Large intestine (tissue), 3 donors: ENCODE measurements at regions not wholly inside any gene's neighbourhood (a gene's known extent, or its start where the extent isn't known, plus 50 kb on each side); places are given as distances from the start of the nearest gene placed in this dataset.
A peak's percentile ranks its signal among the peaks of the same experiment; 100 is the strongest.
"Not testable (repeated sequence)": the region's sequence is repeated elsewhere in the genome, so short reads cannot be mapped to it uniquely, and the experiment has no call there.

Experiments
- DNase-seq, 2 donors: peaks; one replicate each; pipeline versions ENCODE4 v3.0.0 to v3.0.0-alpha.2; 2013
- H3K27ac ChIP-seq: one replicate; pipeline ENCODE4 v1.5.1; 2013; ENCODE audit warnings: low read length
- H3K27me3 ChIP-seq: 2 replicates; pipeline ENCODE4 v1.6.1; 2013; ENCODE audit warnings: low read length; ENCODE audit not compliant: control insufficient read depth, insufficient read depth
- H3K36me3 ChIP-seq: 2 replicates; pipeline ENCODE4 v1.6.1; 2013; ENCODE audit warnings: low read length; ENCODE audit not compliant: control insufficient read depth, insufficient read depth
- H3K4me1 ChIP-seq: one replicate; pipeline ENCODE4 v1.6.1; 2013; ENCODE audit warnings: low read length; ENCODE audit not compliant: control insufficient read depth, insufficient read depth
- H3K4me3 ChIP-seq: one replicate; pipeline ENCODE4 v1.5.1; 2013; ENCODE audit warnings: low read length
- H3K9me3 ChIP-seq: one replicate; pipeline ENCODE4 v1.6.1; 2013; ENCODE audit warnings: mild to moderate bottlenecking, low read depth, low read length, moderate library complexity; ENCODE audit not compliant: control insufficient read depth
- WGBS: methylation state at CpG from one replicate; pipeline ENCODE4 v1.1.5; 2013; ENCODE audit warnings: low lambda C conversion rate; ENCODE audit not compliant: insufficient coverage; 5-methylcytosine and 5-hydroxymethylcytosine counted together

- no peak for DNase-seq
- Histone ChIP-seq H3K27me3 (no peaks in the 10 kb centered on the region), H3K36me3 (no peaks in the 10 kb centered on the region), H3K27ac (no peak overlapping the region), H3K4me3 (no peak overlapping the region), H3K4me1 (peaks cover 2% of the 10 kb centered on the region), H3K9me3 (no peaks in the 10 kb centered on the region)
- 80% methylated on average over 1 of the region's 3 CpGs for WGBS
These were observed 229.0 kb downstream of the MREG start for GRCh38 chr2:215784371-215784783.

DNA sequence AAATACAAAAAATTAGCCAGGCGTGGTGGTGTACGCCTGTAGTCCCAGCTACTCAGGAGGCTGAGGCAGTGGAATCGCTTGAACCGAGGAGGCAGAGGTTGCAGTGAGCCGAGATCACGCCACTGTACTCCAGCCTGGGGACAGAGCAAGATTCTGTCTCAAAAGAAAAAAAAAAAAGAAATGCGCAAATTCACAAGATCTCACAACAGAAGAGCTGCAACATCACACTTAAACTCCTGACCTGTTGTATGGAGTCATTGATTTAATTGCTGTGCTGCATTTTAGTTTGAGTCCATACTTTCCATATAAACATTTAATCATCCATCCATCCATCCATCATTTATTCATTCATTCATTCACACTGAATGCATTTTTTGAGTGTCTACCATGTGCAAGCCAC, 229.7 kb downstream of the MREG start:
- WGBS: no CpG with 5 or more reads among the region's 7 CpGs
- H3K4me3 ChIP-seq, H3K9me3 ChIP-seq, H3K27me3 ChIP-seq, H3K4me1 ChIP-seq, H3K27ac ChIP-seq, DNase-seq, H3K36me3 ChIP-seq: not testable (repeated sequence)

- Histone ChIP-seq H3K9me3 (no peaks in the 10 kb centered on the region), H3K36me3 (no peaks in the 10 kb centered on the region), H3K27me3 (no peaks in the 10 kb centered on the region), H3K27ac (no peak overlapping the region), H3K4me3 (no peak overlapping the region), H3K4me1 (peaks cover 2% of the 10 kb centered on the region)
- no peak for DNase-seq
- WGBS: no CpG with 5 or more reads among the region's 2 CpGs
These were observed 230.4 kb downstream of the MREG start for GRCh38 chr2:215782965-215783364.

GRCh38 chr2:215782295-215782694, 231.1 kb downstream of the MREG start:
- Histone ChIP-seq H3K9me3 (no peaks in the 10 kb centered on the region), H3K27me3 (no peaks in the 10 kb centered on the region), H3K36me3 (no peaks in the 10 kb centered on the region), H3K4me1 (peaks cover 2% of the 10 kb centered on the region), H3K4me3 (no peak overlapping the region), H3K27ac (no peak overlapping the region)
- DNase-seq: no peak
- WGBS: no CpG with 5 or more reads among the region's 1 CpG

DNA sequence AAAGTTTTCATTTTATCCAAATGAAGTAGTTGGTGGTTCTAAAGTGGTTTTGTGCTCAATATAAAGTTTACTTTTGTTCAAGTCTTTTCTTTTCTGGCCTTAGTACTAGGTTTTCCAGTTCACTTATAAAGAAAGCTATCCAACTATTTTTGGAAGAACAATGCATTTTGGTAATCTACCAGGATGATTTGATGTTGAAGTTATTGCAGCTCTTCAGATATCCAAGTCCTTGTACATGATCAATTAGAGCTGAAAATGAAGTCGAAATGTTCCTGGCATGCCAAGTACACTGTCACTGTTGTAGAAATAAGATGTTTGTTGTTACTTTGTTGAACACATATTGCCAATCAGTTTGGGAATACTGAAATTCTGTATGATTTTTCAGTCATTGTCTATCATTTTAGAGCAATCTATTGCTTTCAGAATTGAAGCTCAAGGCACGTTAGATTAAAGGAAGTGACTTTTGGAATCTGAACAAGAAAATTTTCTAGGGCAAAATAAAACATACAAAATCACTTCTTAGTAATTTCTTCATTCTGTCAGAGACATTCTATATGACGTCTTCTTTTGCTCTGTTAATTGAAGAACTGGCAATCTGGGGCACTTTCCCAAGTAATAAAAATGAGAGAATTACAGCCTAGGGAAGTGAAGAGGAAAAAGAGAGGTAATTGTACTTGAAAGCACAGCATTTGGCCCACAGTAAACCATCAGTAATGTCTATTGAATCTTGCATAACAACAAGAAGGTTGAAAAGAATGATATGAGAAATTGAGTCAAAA, 232.3 kb downstream of the MREG start:
- DNase-seq: no peak
- Histone ChIP-seq H3K36me3 (no peaks in the 10 kb centered on the region), H3K9me3 (no peaks in the 10 kb centered on the region), H3K27me3 (no peaks in the 10 kb centered on the region), H3K4me1 (no peaks in the 10 kb centered on the region), H3K4me3 (no peak overlapping the region), H3K27ac (no peak overlapping the region)
- WGBS: 20% methylated on average over 1 of the region's 3 CpGs

GRCh38 chr2:215780313-215780712, 233.0 kb downstream of the MREG start:
- Histone ChIP-seq H3K4me3 (no peak overlapping the region), H3K27me3 (no peaks in the 10 kb centered on the region), H3K36me3 (no peaks in the 10 kb centered on the region), H3K27ac (no peak overlapping the region), H3K4me1 (no peaks in the 10 kb centered on the region), H3K9me3 (no peaks in the 10 kb centered on the region)
- no peak for DNase-seq
- 70% methylated on average over 4 of the region's 5 CpGs for WGBS

DNA sequence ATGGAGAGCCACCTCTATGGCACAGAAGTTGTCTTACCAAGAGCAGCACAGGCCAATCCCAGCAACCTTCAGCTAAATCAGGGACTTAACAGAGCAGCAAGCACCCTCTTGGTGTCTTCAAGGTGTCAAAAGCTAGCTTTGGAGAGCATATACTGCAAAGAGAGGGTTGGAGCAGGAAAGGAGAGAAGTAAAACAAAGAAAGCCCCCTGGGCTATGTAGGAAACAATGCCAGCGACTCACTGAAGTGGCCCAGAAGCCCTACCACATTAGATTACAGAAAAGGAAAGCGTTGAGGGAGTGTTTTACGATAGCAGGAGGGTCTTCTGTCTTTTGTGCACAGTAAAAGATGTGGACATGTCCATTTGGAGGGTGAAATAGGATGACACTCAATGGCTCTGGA, 233.4 kb downstream of the MREG start:
- Histone ChIP-seq H3K27me3 (no peaks in the 10 kb centered on the region), H3K36me3 (no peaks in the 10 kb centered on the region), H3K27ac (no peak overlapping the region), H3K9me3 (no peaks in the 10 kb centered on the region), H3K4me1 (no peaks in the 10 kb centered on the region), H3K4me3 (no peak overlapping the region)
- DNase-seq: no peak
- 92% methylated on average over 2 of the region's 3 CpGs for WGBS

- 64% methylated on average over 2 of the region's 7 CpGs for WGBS
- Histone ChIP-seq H3K27me3 (no peaks in the 10 kb centered on the region), H3K4me1 (peaks cover 6% of the 10 kb centered on the region), H3K36me3 (no peaks in the 10 kb centered on the region), H3K27ac (no peak overlapping the region), H3K4me3 (no peak overlapping the region), H3K9me3 (no peaks in the 10 kb centered on the region)
- no peak for DNase-seq
These were observed 235.8 kb downstream of the MREG start for GRCh38 chr2:215777465-215778044.

- WGBS: 75% methylated on average over 4 of the region's 4 CpGs
- DNase-seq: no peak
- Histone ChIP-seq H3K27me3 (no peaks in the 10 kb centered on the region), H3K36me3 (no peaks in the 10 kb centered on the region), H3K27ac (no peak overlapping the region), H3K4me3 (no peak overlapping the region), H3K4me1 (peaks cover 23% of the 10 kb centered on the region), H3K9me3 (no peaks in the 10 kb centered on the region)
These were observed 238.2 kb downstream of the MREG start for GRCh38 chr2:215775106-215775505.

- Histone ChIP-seq H3K27me3 (no peaks in the 10 kb centered on the region), H3K4me3 (no peak overlapping the region), H3K27ac (no peak overlapping the region), H3K36me3 (no peaks in the 10 kb centered on the region), H3K4me1 (peaks cover 23% of the 10 kb centered on the region), H3K9me3 (no peaks in the 10 kb centered on the region)
- whole genome bisulfite sequencing: 80% methylated on average over 1 of the region's 2 CpGs
- DNase-seq: peak; percentile 32 to 48
These were observed 239.6 kb downstream of the MREG start for GRCh38 chr2:215773728-215774127.
